OCI-LY7 (cell line): ENCODE measurements at regions not wholly inside any gene's neighbourhood (a gene's known extent, or its start where the extent isn't known, plus 50 kb on each side); places are given as distances from the start of the nearest gene placed in this dataset.

ENCODE experiments used
- BruUV-seq: library from RNA; stranded (reverse); fragments of 400-500 nt; replicated peaks from 2 replicates; lab custom pipeline; 2021; lab: Mats Ljungman, UMichigan
- CTCF ChIA-PET: fragments of 300-600 bp; sonication (Branson Sonifier 250); formaldehyde crosslinking; loops from one replicate; lab custom pipeline; 2022; ENCODE audit warnings: antibody characterized with exemption; ENCODE audit not compliant: unreplicated experiment; lab: Charles Lee
- POLR2A ChIA-PET: fragments of 300-600 bp; sonication (Branson Sonifier 250); formaldehyde crosslinking; loops from one replicate; lab custom pipeline; 2022; ENCODE audit warnings: antibody characterized with exemption; lab: Charles Lee
- DNase-seq: peaks from one replicate; pipeline ENCODE4 v3.0.0-alpha.2; 2015; ENCODE audit warnings: low spot score
- H2AFZ ChIP-seq: fragments of 200-600 bp; sonication (generic), shearing (Covaris generic); 2 replicates; pipeline ENCODE4 v1.6.1; 2014; ENCODE audit warnings: mild to moderate bottlenecking, antibody characterized with exemption, low read length, moderate library complexity
- H3K27ac ChIP-seq: fragments of 200-600 bp; sonication (generic); 2 replicates; pipeline ENCODE4 v1.5.1; 2014; ENCODE audit warnings: mixed run types, low read depth, mild to moderate bottlenecking, moderate library complexity, low read length, inconsistent platforms; ENCODE audit not compliant: poor library complexity, severe bottlenecking
- H3K36me3 ChIP-seq: fragments of 200-600 bp; sonication (generic); 2 replicates; pipeline ENCODE4 v1.6.1; 2014; ENCODE audit warnings: mild to moderate bottlenecking, antibody characterized with exemption, low read length, moderate library complexity, mixed read lengths; ENCODE audit not compliant: insufficient read depth
- H3K4me1 ChIP-seq: fragments of 200-600 bp; sonication (generic); 2 replicates; pipeline ENCODE4 v1.5.1; 2014; ENCODE audit warnings: mild to moderate bottlenecking, low read length; ENCODE audit not compliant: insufficient read depth, poor library complexity, severe bottlenecking
- H3K4me2 ChIP-seq: fragments of 200-600 bp; sonication (generic); 2 replicates; pipeline ENCODE4 v1.6.1; 2014; ENCODE audit warnings: mild to moderate bottlenecking, low read length
- H3K4me3 ChIP-seq: fragments of 200-600 bp; sonication (generic); 2 replicates; pipeline ENCODE4 v1.5.1; 2014; ENCODE audit warnings: mild to moderate bottlenecking, low read depth, low read length; ENCODE audit not compliant: poor library complexity, severe bottlenecking
- H3K79me2 ChIP-seq: fragments of 200-600 bp; sonication (generic); 2 replicates; pipeline ENCODE4 v1.6.1; 2016; ENCODE audit warnings: low read depth, mild to moderate bottlenecking, low read length, moderate library complexity, mixed read lengths; ENCODE audit not compliant: insufficient read depth
- H3K9me2 ChIP-seq: fragments of 200-600 bp; sonication (generic); 2 replicates; pipeline ENCODE4 v1.6.1; 2016; ENCODE audit warnings: mild to moderate bottlenecking, low read length, mixed read lengths; ENCODE audit not compliant: insufficient read depth
- H3K9me3 ChIP-seq: fragments of 200-600 bp; sonication (generic); 2 replicates; pipeline ENCODE4 v1.6.1; 2014; ENCODE audit warnings: mild to moderate bottlenecking, mixed run types, low read length, mixed read lengths
- H4K20me1 ChIP-seq: fragments of 200-600 bp; sonication (generic); 2 replicates; pipeline ENCODE4 v1.6.1; 2014; ENCODE audit warnings: mild to moderate bottlenecking, antibody characterized with exemption, low read length, moderate library complexity, mixed read lengths; ENCODE audit not compliant: insufficient read depth
- CTCF ChIP-seq: fragments of 200-600 bp; sonication (generic); conservative IDR thresholded peaks from 2 replicates; pipeline ENCODE4 v1.5.1; 2014; ENCODE audit warnings: mild to moderate bottlenecking, antibody characterized with exemption, low read length, moderate library complexity, mixed read lengths
- EZH2phosphoT487 ChIP-seq: fragments of 200-600 bp; sonication (generic); IDR thresholded peaks from 2 replicates; pipeline ENCODE4 v1.6.1; 2018; ENCODE audit warnings: low read depth, borderline replicate concordance, mild to moderate bottlenecking, mixed run types, antibody characterized with exemption, low read length, moderate library complexity, mixed read lengths
- intact Hi-C: fragments of 100-400 bp; cut with micrococcal nuclease; formaldehyde crosslinking; loops from one replicate; pipeline ENCODE4 v1.10.0; 2022; ENCODE audit not compliant: unreplicated experiment

DNA sequence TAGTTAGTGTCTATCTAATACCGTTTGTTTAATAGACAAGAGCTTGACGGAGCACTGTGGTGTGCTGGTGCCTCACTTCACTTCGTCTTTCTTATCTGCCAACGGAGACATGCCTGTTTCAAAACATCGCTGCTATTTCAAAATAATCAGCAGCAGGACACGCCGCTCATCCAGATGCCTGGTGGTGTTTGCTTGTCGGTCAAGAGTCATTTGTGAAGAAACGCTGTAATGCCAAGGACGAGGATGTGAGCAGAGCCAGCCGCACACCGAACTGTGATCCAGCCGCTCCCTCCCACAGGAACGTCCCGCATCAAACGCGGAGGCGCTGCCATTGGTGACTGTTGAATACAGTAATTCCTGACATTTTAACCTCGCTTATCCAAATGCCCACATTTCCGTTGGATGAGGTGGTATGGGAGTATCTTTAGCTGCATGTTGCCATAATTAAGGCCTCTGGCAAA is 432.4 kb downstream of the FBXO15 start:
- H3K9me3 ChIP-seq = no peaks in the 10 kb centered on the region
- no peak overlapping the region for H2AFZ ChIP-seq
- intact Hi-C loops = no loop called here
- H3K4me3 ChIP-seq = no peak overlapping the region
- no peaks in the 10 kb centered on the region for H4K20me1 ChIP-seq
- BruUV-seq = no TSS peak
- no peaks in the 10 kb centered on the region for H3K79me2 ChIP-seq
- H3K9me2 ChIP-seq = no peaks in the 10 kb centered on the region
- no peak for DNase-seq
- ChIA-PET POLR2A (no interaction called here), CTCF (no interaction called here)
- TF ChIP-seq CTCF = no peak
- TF ChIP-seq EZH2phosphoT487 = no peak
- no peak overlapping the region for H3K27ac ChIP-seq
- no peaks in the 10 kb centered on the region for H3K4me1 ChIP-seq
- no peak overlapping the region for H3K4me2 ChIP-seq
- no peaks in the 10 kb centered on the region for H3K36me3 ChIP-seq

DNA sequence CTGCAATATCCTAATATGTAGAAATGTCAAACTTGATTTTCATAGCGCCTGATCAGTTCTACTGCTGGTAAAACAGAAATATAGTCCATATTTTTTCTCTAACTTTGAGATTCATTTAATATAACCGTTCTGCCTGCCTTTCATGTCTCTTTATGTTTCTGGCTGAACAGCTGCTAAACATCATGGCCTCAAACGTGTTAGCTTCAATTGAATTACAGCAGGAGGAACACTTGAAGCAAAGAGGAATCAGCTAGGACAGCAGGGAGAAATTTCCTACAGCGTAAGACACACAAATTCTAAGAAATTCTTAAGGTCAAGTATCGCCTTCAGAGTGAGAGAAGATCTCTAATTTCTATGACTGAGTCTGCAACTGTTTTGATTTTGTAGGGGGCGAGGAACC is 433.2 kb downstream of the FBXO15 start:
- H3K36me3 ChIP-seq = no peaks in the 10 kb centered on the region
- H3K27ac ChIP-seq = no peak overlapping the region
- no peaks in the 10 kb centered on the region for H3K9me3 ChIP-seq
- intact Hi-C loops = no loop called here
- H2AFZ ChIP-seq = no peak overlapping the region
- TF ChIP-seq EZH2phosphoT487 (no peak), CTCF (no peak)
- H3K4me1 ChIP-seq = no peaks in the 10 kb centered on the region
- no peaks in the 10 kb centered on the region for H3K9me2 ChIP-seq
- H3K4me3 ChIP-seq = no peak overlapping the region
- ChIA-PET POLR2A (no interaction called here), CTCF (no interaction called here)
- no peaks in the 10 kb centered on the region for H4K20me1 ChIP-seq
- no TSS peak for BruUV-seq
- H3K4me2 ChIP-seq = no peak overlapping the region
- H3K79me2 ChIP-seq = no peaks in the 10 kb centered on the region
- no peak for DNase-seq

DNA sequence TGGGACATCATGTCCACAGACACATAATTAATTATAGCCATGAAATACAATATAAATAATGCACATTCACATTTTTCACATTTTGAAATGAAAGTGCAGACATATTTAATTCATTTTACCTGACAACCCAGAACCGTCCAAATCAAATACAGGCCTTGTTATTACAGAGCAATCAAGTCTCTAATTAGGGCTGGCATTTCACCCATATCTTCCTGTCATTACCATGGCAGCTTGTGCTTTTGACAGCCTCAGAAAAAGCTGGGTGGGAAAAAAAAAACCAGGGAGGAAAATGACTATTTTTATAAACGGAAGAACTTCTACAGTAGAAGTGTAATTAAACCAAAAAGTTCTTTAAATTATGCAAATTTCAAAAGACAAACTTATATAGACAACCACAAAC is 436.4 kb downstream of the FBXO15 start:
- no peak overlapping the region for H3K27ac ChIP-seq
- H3K9me2 ChIP-seq = no peaks in the 10 kb centered on the region
- DNase-seq = no peak
- no peak overlapping the region for H3K4me3 ChIP-seq
- H4K20me1 ChIP-seq = no peaks in the 10 kb centered on the region
- H3K9me3 ChIP-seq = no peaks in the 10 kb centered on the region
- H3K4me1 ChIP-seq = no peaks in the 10 kb centered on the region
- TF ChIP-seq CTCF = no peak
- no peak for TF ChIP-seq EZH2phosphoT487
- no peaks in the 10 kb centered on the region for H3K36me3 ChIP-seq
- no peak overlapping the region for H2AFZ ChIP-seq
- ChIA-PET POLR2A (no interaction called here), CTCF (no interaction called here)
- intact Hi-C loops = no loop called here
- BruUV-seq = no TSS peak
- no peak overlapping the region for H3K4me2 ChIP-seq
- H3K79me2 ChIP-seq = no peaks in the 10 kb centered on the region
